Fibroblast of villous mesenchyme (primary cell): ENCODE measurements at regions not wholly inside any gene's neighbourhood (a gene's known extent, or its start where the extent isn't known, plus 50 kb on each side); places are given as distances from the start of the nearest gene placed in this dataset.
A peak's percentile ranks its signal among the peaks of the same experiment; 100 is the strongest.

ENCODE experiments used
- DNase-seq: peaks from one replicate; pipeline ENCODE4 v3.0.0-alpha.2; 2010; ENCODE audit warnings: low read depth
- H3K4me3 ChIP-seq: 2 replicates; pipeline ENCODE4 v1.5.1; 2011; ENCODE audit warnings: low read depth, mild to moderate bottlenecking, low read length
- TF ChIP-seq, protein P1 (sequence below): IDR thresholded peaks from 2 replicates; pipeline ENCODE4 v1.5.1; 2012; ENCODE audit warnings: low read depth, mild to moderate bottlenecking, low read length; ENCODE audit not compliant: insufficient read depth

DNA sequence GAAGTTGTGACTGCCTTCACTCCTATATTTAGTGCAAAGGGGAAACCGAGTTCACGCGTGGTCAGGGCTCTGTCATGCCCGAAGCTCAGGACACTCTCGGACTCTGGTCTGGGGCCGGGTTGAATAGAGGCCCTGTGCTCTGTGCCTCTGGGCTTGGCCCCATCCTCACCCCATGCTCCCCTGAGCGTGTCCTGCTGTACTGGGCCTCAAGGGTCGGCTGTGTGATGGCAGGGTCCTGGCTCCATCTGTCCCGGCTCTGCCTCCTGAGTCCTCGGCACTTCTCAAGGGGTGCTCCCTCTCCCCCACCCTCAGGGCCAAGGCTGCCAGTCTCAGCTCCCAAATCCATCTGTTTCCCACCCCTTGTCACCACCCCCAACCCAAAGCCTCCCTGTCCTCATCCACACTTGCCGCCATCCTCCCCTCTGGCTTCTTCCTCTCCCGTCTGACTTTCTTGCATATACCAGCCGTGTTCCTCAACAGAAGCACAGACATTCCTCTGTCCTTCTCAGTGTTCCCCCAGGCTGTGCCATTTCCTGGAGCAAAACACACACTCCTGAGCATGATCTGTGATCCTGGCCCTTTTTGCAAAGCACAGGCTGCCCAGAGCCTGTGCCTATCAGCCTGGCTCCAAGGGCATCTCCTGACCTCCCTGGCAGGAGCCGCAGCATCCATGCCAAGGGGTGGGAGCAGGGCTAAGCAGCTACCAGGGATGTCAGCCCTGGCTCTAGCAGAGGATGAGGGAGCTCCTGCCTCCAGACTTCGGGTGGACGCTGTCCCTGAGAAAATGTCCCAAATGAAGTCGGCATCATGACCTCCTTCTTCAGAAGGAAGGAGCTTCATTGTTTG is 64.2 kb upstream of the OTOS start:
- DNase-seq = no peak
- TF ChIP-seq, protein P1, sequence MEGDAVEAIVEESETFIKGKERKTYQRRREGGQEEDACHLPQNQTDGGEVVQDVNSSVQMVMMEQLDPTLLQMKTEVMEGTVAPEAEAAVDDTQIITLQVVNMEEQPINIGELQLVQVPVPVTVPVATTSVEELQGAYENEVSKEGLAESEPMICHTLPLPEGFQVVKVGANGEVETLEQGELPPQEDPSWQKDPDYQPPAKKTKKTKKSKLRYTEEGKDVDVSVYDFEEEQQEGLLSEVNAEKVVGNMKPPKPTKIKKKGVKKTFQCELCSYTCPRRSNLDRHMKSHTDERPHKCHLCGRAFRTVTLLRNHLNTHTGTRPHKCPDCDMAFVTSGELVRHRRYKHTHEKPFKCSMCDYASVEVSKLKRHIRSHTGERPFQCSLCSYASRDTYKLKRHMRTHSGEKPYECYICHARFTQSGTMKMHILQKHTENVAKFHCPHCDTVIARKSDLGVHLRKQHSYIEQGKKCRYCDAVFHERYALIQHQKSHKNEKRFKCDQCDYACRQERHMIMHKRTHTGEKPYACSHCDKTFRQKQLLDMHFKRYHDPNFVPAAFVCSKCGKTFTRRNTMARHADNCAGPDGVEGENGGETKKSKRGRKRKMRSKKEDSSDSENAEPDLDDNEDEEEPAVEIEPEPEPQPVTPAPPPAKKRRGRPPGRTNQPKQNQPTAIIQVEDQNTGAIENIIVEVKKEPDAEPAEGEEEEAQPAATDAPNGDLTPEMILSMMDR = no peak
- no peak overlapping the region for H3K4me3 ChIP-seq

DNA sequence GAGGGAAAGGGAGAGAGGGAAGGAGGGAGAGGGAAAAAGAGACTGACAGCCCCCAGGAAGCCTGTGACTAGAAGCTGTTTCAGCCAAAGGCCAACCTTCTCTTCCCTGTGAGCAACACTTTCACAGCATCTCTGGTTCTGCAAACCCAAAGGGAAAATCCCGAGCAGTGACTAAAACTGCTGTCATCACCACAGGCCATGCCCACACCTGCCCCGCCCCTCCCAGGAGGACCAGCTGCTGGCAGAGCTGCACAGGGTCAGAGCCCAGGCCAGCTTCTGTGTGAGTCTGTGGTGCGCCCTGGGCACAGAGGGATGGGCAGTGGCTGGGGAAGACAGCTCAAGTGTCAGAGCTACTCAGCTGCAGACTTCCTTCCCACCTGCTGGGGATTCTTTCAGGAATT is 64.9 kb upstream of the OTOS start:
- TF ChIP-seq, protein P1 = no peak
- H3K4me3 ChIP-seq = no peak overlapping the region
- peak; percentile 4 for DNase-seq

DNA sequence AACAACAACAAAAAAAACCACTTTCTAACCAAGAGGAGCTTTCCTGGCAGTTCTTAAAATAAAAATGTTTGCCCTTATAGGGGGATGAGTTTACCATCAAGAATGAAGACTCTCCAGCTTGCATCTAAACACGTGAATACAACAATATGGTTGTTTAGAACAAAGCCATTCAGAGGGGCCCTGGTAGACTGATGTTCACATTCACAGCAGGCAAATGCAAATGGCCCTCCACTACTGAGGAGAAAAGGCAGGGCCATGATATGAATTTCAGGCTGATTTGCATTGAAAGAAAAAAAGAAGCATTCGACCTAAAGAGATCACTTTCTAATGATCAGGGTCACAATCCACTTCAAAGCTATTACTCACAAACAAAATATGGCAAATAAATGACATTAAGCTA is 65.3 kb upstream of the OTOS start:
- DNase-seq = no peak
- TF ChIP-seq, protein P1 = no peak
- no peak overlapping the region for H3K4me3 ChIP-seq

DNA sequence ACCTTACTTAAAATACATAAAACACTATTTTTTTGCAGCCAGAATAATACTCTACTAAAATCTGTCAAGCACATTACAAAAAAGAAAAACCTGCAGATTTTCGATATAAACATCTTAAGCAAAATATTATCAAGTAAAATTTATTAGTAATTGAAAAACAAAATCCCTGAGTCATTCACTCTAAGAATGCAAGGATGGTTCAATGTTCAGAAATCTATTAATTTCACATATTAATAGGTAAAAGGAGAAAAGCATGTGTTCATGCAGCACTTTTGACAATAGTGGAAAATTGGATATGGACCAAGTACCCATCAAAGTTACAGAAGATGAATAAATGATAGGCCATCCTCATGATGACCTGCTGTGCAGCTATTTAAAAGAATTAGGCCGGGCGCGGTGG is 66.2 kb upstream of the OTOS start:
- H3K4me3 ChIP-seq = no peak overlapping the region
- TF ChIP-seq, protein P1 = no peak
- no peak for DNase-seq

DNA sequence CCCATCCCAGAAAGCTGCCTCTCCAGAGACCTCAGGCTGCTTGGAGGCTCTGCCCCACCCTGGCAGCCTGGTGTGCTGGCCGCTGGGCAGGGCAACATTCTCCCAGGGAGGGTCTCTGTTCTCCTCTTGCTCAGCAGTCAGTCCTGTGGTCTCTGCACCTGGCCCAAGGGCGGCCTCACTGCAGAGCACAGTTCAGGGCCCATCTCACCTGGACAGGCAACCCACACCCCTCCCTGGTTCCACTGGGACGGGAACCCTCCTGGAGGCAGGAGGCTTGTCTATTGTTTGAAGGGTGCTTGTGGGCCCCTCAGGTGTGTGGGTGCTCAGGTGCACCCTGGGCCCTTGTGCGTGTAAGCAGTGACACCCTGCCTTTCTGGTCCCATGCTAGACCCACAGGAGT is 67.2 kb upstream of the OTOS start:
- H3K4me3 ChIP-seq = no peak overlapping the region
- no peak for DNase-seq
- TF ChIP-seq, protein P1 = no peak

DNA sequence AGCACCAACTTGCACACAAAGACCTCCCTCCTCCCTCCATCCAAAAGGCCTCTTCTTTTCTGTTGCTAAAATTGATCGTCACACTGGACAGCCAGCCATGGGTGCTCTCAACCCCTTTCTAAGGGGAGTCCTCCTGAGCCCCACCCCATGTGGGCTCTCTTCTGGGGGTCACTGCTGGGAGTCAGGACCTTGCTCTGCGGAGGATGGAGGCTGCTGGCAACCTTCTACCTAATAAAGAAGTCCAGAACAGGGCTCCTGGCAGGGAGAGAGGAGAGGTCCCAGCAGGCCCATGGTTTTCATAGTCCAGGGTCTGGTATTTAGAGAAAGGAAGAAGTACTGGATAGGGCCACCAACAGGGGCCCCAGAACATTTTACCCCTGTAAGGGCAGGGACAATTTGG is 67.6 kb upstream of the OTOS start:
- TF ChIP-seq, protein P1 = no peak
- no peak for DNase-seq
- no peak overlapping the region for H3K4me3 ChIP-seq
